ENCODE measurements at regions not wholly inside any gene's neighbourhood (a gene's known extent, or its start where the extent isn't known, plus 50 kb on each side); places are given as distances from the start of the nearest gene placed in this dataset.

GRCh38 chr1:216820345-216820744 is 97.1 kb upstream of the ESRRG start:
- Histone ChIP-seq H3K27ac (no peak overlapping the region), H3K9me3 (no peaks in the 10 kb centered on the region), H3K4me1 (replicated peaks) (no peaks in the 10 kb centered on the region), H3K36me3 (no peaks in the 10 kb centered on the region), H3K27me3 (replicated peaks; ENCODE audit: insufficient read depth) (no peaks in the 10 kb centered on the region), H3K4me3 (no peak overlapping the region)
- TF ChIP-seq CTCF (IDR thresholded peaks at IDR 0.05) (no peak), POLR2A (IDR thresholded peaks at IDR 0.05) (no peak), POLR2AphosphoS5 (IDR thresholded peaks at IDR 0.05) (no peak)
- 35% methylated on average over 3 of the region's 3 CpGs for whole genome bisulfite sequencing
- intact Hi-C loops (cut with DNase I): no loop called here
- no peak for DNase-seq (ENCODE audit: low spot score)

DNA sequence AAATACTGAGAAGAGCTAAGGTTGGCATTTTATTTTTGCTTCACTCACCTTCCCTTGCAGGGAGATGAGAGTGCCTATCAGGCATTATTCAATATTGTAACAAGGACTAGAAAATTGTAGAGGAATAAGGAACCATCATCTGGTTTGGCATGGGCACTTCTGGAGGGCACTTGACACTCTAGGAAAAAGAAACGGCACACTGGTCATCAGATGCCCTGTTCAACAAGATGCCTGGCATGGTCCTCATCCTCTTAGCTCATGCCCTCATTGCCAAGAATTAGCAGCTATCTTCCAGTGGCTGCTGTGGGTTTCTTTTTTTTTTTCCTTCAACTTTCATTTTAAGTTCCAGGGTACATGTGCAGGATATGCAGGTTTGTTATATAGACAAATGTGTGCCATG is 95.1 kb upstream of the ESRRG start:
- intact Hi-C loops (cut with DNase I): no loop called here
- no peaks in the 10 kb centered on the region for H3K36me3 ChIP-seq
- no peak for DNase-seq (ENCODE audit: low spot score)
- no peak overlapping the region for H3K27ac ChIP-seq
- WGBS: 92% methylated on average over 1 of the region's 1 CpG
- no peak for TF ChIP-seq POLR2A (IDR thresholded peaks at IDR 0.05)
- TF ChIP-seq CTCF (IDR thresholded peaks at IDR 0.05): no peak
- TF ChIP-seq POLR2AphosphoS5 (IDR thresholded peaks at IDR 0.05): no peak
- no peaks in the 10 kb centered on the region for H3K4me1 ChIP-seq (replicated peaks)
- no peak overlapping the region for H3K4me3 ChIP-seq
- H3K27me3 ChIP-seq (replicated peaks; ENCODE audit: insufficient read depth): no peaks in the 10 kb centered on the region
- H3K9me3 ChIP-seq: no peaks in the 10 kb centered on the region

GRCh38 chr1:216815260-216816131 is 92.3 kb upstream of the ESRRG start:
- TF ChIP-seq CTCF (IDR thresholded peaks at IDR 0.05) (no peak), POLR2A (IDR thresholded peaks at IDR 0.05) (no peak), POLR2AphosphoS5 (IDR thresholded peaks at IDR 0.05) (no peak)
- 18% methylated on average over 11 of the region's 11 CpGs for WGBS
- no peak overlapping the region for H3K27ac ChIP-seq
- H3K36me3 ChIP-seq: no peaks in the 10 kb centered on the region
- no peaks in the 10 kb centered on the region for H3K4me1 ChIP-seq (replicated peaks)
- intact Hi-C loops (cut with DNase I): no loop called here
- H3K27me3 ChIP-seq (replicated peaks; ENCODE audit: insufficient read depth): no peaks in the 10 kb centered on the region
- peak; percentile 42 for DNase-seq (ENCODE audit: low spot score)
- H3K4me3 ChIP-seq: no peak overlapping the region
- no peaks in the 10 kb centered on the region for H3K9me3 ChIP-seq

DNA sequence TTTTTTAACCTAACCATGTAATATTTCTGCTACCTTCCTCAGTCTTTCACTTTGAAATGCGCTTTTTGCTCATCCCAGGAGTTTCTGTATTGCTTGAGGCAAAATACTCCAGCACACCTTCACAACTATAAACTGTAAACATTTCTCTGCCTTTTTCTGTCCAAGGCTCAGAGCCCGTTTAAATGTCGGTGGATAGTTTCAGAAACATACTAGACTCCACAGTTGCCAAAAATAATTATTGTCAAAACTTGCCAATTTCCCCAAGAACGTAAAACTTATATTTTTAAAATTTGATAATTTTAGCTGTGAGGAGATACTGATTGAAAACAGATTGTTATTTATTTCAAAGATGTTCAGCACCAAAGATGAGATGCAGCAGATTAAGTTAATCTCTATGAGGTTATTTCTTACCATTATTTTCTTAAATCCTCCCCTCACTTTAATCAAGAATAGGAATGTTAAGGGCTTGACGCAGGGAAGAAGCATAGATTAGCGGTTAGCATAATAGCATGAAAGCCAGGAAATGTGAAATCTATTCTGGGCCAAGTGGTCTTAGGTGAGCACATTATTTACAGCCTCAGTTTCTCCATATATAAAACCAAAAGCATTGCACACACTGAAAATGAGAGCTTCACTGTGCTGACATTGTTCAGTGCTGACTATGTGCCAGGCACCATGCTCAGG is 91.5 kb upstream of the ESRRG start:
- Histone ChIP-seq H3K27ac (no peak overlapping the region), H3K9me3 (no peaks in the 10 kb centered on the region), H3K4me1 (replicated peaks) (no peaks in the 10 kb centered on the region), H3K36me3 (no peaks in the 10 kb centered on the region), H3K27me3 (replicated peaks; ENCODE audit: insufficient read depth) (no peaks in the 10 kb centered on the region), H3K4me3 (no peak overlapping the region)
- intact Hi-C loops (cut with DNase I): no loop called here
- DNase-seq (ENCODE audit: low spot score): no peak
- TF ChIP-seq POLR2AphosphoS5 (IDR thresholded peaks at IDR 0.05) (no peak), POLR2A (IDR thresholded peaks at IDR 0.05) (no peak), CTCF (IDR thresholded peaks at IDR 0.05) (no peak)
- 63% methylated on average over 6 of the region's 6 CpGs for WGBS

Measured in prostate gland (tissue), 2 donors.